GM21576 (cell line): ENCODE measurements at regions not wholly inside any gene's neighbourhood (a gene's known extent, or its start where the extent isn't known, plus 50 kb on each side); places are given as distances from the start of the nearest gene placed in this dataset.
"Not testable (repeated sequence)": the region's sequence is repeated elsewhere in the genome, so short reads cannot be mapped to it uniquely, and the experiment has no call there.

Experiments
- ATAC-seq: cut with Tn5 transposase; IDR thresholded peaks from one replicate; pipeline ENCODE4 v1.9.1; 2021; ENCODE audit warnings: mild to moderate bottlenecking, moderate library complexity; ENCODE audit not compliant: unreplicated experiment

GRCh38 chr5:8693341-8693844 is 824.4 kb downstream of the MTRR start:
- ATAC-seq: no peak

GRCh38 chr5:8694545-8694944 is 825.6 kb downstream of the MTRR start:
- no peak for ATAC-seq

GRCh38 chr5:8695902-8696845 is 827.2 kb downstream of the MTRR start:
- ATAC-seq: no peak

- no peak for ATAC-seq
Measured at GRCh38 chr5:8700222-8700621, 831.3 kb downstream of the MTRR start.

- no peak for ATAC-seq
Measured at GRCh38 chr5:8700671-8701070, 831.7 kb downstream of the MTRR start.

- no peak for ATAC-seq
Measured at GRCh38 chr5:8701251-8701650, 832.3 kb downstream of the MTRR start.

GRCh38 chr5:8710426-8710930 is 835.4 kb downstream of the SEMA5A start:
- ATAC-seq: no peak

- ATAC-seq: no peak
Measured at GRCh38 chr5:8714198-8714597, 831.7 kb downstream of the SEMA5A start.

- no peak for ATAC-seq
Measured at GRCh38 chr5:8714861-8715260, 831.0 kb downstream of the SEMA5A start.

GRCh38 chr5:8719796-8720195 is 826.1 kb downstream of the SEMA5A start:
- no peak for ATAC-seq

DNA sequence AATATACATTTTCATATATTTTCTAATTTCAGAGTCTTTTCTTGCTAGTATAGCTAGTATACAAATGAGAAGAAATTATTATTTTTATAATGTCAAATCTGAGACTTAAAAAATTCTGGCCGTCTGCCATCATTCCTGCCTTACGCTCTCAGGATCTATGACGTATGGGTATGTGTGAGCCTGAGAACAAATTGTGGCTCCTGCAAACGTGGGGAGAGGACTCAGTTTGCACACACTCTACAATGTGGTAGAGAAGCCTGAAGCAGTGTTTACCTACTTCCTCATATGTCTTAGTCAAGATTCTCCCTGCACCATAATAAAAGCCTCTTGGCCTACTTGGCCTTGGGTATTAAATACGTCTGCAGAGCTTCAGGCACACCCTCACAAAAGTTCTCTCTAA is 825.4 kb downstream of the SEMA5A start:
- ATAC-seq: no peak

GRCh38 chr5:8721536-8721935 is 824.3 kb downstream of the SEMA5A start:
- no peak for ATAC-seq

- no peak for ATAC-seq
Measured at GRCh38 chr5:8726383-8727036, 819.4 kb downstream of the SEMA5A start.

DNA sequence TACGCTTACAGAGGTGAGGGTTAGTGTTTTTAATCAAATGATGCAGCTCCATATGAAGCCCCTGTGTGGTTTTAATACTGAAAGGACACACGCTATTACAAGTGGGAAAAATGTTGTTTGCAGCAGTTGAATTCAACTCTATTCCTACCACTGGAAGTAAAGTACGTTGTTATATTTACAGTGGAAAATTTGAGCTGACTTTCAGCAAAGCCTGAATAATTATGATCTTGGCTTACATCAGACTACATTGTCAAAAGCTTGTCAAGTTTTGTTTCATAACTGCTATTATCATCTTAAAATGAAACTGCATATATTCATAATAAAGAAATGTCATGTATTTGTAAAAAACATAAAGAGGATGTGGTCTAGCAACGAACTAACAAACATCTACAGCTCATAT is 818.5 kb downstream of the SEMA5A start:
- ATAC-seq: no peak

DNA sequence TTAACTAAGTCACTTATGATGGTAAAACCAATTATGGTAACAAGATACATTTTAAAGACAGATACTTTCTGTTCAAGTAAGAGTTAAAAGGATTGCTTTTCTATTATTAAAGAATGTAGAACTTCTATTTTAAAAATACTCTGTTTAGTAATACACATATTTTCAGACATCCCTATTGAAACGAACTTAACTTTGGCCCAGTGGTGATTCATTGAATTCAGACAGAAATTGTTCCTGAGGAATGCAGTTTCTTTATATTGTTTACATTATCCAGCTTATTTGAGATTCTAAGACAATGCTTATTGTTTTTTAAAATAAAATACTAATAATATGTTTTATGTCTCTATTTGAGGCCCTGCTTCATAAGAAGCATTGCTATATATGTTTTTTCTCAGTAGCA is 816.4 kb downstream of the SEMA5A start:
- ATAC-seq: no peak

DNA sequence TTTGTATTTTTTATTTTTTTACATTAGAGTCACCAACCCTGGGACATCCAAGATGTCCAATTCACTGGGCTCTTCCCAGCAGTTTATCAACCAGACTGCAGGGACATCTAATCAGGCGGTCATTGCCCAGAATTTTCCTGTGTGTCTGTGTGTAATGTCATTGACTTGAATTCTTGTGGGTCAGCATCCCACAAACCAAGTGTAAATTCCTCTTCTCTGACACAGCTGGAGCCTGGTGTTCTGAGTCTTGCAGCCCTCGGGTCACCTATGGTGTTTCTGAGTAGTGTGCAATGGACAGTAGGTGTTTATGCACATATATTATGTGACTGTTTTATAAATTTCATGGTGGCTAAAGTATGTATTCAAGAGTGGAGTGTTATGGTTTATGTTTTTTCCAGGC is 815.7 kb downstream of the SEMA5A start:
- ATAC-seq: no peak

- not testable (repeated sequence) for ATAC-seq
Measured at GRCh38 chr5:8731110-8731509, 814.8 kb downstream of the SEMA5A start.

DNA sequence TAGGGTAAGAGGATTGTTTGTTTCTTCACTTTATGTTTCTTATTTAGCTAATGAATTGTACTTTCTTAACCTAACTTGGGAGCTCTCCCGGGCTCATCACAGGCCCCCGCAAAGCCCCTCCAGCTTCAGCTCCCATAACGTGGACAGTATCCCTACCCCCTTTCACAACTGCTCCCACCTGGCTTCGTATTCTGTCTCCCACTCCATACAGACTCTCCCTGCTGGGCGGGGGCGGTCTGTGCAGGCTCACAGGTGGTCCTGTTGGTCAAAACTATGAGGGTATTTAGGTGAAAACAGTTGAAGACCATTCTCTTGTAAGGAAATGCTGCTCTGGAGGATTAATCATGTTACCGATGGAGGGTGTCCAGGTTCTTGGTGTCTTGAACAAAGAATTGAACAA is 805.3 kb downstream of the SEMA5A start:
- ATAC-seq: no peak

GRCh38 chr5:8749556-8749955 is 796.3 kb downstream of the SEMA5A start:
- ATAC-seq: no peak

DNA sequence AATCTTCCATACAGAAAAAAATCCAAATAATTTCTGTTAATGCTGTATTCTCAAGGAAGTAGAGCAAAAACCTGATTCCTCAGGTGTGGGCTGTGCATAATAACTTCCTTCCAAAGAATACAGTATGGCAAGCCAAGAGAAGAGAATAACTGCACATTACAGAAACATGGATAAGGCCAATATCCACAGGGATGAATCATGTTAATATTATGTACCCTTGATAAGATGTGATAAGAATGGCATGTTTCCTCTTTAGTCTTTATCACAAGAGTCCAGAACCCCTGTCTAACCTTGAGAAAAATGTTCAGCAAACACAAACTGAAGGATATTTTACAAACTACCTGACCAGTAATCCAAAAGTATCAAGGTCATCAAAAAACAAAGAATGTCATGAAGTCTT is 795.8 kb downstream of the SEMA5A start:
- ATAC-seq: no peak

DNA sequence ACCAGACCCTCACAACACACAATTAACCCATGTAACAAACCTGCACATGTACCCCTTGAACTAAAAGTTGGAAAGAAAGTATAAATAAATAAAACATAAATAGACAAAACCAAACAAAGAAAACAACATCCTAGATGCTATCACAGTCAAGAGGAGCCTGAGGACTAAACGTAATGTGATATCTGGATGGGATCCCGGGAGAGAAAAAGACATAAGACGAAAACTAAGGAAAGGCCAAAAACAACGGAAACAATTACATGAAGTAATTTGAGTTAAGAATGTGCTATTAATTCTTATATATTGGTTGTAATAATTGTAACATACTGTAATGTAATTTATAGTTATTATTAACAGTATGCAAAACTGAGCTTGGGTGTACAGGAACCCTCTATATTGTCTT is 793.9 kb downstream of the SEMA5A start:
- ATAC-seq: no peak

DNA sequence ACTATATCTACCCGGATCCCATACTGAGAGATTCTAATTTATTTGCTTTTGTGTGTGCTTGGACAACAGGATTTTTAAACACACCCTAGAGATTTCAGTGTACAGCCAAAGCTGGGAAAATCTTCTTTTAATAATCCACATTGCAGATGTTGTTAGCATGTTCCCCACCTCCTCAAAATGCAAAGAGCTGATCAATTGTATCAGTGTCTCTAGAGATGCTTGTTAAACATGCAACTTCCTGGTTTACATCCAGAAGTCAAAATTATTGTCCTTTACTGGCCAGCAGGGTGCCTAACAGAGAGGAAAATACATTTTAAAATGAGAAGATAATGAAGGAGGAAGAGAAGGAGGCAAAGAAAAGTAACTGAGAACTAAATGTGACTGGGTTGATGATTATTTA is 793.3 kb downstream of the SEMA5A start:
- ATAC-seq: no peak
